OCI-M1 (cell line): ENCODE measurements at regions not wholly inside any gene's neighbourhood (a gene's known extent, or its start where the extent isn't known, plus 50 kb on each side); places are given as distances from the start of the nearest gene placed in this dataset.

ENCODE experiments used
- DNase-seq: peaks from one replicate; lab custom pipeline; 2025; lab: John Stamatoyannopoulos, UW

DNA sequence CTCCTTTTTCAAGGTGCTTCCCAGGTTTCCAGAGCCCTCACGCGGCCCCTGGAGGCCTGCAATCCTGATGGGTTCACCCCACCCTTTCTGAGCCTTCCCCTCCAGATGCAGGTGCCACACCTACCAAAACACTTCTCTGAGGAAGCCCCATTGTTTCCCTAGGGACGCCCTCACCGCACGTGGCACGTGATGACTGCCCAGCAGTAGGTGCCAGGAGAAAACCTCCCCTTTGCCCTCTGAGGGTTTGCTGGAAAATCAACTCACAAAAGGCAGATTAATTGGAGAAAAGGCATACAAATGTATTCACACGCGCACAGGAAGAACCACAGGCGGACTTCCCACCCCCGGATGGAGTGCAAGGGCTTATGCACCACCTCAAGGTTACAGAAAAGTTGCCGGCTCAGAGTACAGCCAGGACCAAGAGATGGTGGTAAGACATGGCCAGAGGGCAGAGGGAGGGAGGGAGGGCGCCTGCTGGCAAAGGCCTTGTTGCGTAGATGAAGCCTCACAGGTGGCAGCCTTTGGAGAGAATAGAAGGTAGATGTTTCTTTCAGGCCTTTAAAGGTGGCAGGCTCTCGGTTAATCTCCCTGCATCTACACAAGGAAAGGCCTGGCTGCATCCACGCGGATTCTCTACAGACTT, 269.4 kb upstream of the RAB6C start:
- no peak for DNase-seq

DNA sequence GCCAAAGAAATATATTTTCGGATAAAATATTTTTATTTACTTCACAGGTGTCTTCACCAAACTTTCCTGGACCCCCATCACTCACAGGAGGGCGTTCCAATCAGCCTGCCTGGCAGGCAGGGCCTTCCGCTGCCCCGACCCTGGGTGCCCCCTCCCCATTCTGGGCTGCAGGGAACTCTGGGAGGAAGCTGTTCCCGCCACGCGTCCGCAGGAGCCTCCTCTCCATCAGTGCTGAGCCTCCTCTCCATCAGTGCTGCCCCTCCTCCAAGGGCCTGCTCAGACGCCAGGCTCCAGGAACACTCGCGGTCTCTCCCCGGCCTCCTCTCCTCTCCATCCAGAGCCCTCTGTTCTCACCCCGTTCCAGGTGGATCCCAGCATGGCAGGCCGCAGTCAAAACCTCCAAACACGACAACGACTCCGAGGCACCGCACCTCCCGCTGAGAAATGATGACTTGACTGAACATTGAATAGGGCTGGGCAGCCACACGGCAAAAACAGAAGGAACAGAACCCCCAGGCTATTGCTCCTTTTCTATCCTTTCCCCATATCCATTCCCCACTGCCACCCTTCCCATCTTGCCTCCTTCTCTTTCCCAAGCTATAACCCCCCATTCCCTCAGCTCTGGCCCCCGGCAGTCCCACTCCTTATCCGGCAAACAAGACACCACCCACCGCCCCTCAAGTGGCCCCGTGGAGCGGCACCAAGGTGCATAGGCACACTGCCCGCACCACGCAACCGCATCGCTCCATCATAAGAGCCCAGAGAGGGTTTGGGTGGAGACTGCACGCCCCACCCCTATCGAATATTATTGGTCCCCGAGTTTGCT, 268.6 kb upstream of the RAB6C start:
- no peak for DNase-seq

GRCh38 chr2:129711816-129712675, 267.4 kb upstream of the RAB6C start:
- no peak for DNase-seq

GRCh38 chr2:129712676-129712985, 266.8 kb upstream of the RAB6C start:
- DNase-seq, result no peak

- DNase-seq, result no peak
These were observed 266.1 kb upstream of the RAB6C start for GRCh38 chr2:129713337-129713736.

DNA sequence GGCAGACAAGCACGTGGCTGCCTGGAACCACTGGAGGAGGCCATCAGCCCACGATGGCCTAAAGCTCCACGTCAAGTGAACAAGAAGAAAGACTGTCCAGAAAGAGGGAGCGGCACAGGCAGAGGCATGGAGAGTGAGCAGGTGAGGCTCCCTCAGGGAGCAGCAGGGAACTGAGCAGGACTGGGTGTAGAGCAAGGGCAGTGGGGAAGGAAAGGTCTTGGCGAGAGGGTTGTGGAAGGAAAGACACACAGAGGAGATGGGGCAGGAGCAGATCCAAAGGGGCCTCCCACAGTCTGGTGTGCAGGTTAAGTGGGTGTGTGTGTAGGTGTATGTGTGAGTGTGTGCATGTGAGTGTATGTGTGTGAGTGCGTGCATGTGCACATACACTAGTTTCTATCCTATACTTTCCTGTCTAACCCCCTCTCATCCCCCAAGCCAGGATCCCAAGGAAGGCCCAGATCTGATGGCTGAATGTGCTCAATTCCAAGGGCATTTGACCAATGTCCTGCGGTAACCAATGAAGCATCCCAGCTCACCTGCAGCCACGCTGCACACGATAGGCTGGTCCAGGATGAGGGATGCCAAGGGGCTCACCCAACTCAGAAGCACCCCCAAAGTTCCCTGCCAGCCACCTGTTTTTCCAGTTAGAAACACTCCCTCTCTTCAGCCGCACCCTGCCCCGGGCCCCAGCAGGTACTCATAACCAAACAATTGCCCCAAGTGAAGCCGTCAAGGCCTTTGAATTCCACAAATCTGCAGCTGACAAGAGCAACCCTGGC, 262.5 kb upstream of the RAB6C start:
- DNase-seq, result no peak

GRCh38 chr2:129717560-129718130, 261.8 kb upstream of the RAB6C start:
- DNase-seq, result no peak

DNA sequence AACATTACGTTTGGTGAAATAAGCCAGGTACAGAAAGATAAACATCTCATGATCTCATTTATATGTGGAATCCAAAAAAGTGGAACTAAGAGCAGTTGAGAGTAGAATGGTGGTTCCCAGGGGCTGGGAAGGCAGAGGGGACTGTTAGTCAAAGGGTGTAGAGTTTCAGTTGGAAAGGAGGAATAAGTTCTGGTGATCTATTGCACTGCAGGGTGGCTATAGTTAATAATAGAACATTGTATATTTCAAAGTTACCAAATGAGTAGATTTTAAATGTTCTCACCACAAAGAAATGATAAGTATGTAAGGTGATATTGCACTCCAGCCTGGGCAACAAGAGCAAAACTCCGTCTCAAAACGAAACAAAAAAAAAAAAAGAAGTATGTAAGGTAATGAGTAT, 260.1 kb upstream of the RAB6C start:
- DNase-seq, result no peak

DNA sequence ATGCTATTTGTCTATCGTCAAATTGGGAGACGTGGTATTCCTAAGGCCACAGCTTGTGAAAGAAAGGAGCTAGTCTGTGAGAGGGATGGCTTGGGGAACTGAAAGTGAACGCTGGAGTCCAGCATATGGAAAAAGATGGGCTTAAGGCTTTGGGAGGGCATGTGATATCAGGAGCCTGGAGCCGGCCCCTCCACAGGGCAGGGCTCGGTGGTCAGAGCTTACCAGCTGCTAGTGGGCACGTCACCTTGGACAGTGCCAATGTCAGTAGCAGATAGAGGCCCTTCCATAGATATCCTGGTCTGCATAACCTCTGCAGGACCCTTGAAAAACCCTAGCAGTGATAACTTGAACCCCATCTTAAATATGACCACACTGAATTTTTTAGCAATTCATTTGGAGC, 259.1 kb upstream of the RAB6C start:
- DNase-seq, result no peak

DNA sequence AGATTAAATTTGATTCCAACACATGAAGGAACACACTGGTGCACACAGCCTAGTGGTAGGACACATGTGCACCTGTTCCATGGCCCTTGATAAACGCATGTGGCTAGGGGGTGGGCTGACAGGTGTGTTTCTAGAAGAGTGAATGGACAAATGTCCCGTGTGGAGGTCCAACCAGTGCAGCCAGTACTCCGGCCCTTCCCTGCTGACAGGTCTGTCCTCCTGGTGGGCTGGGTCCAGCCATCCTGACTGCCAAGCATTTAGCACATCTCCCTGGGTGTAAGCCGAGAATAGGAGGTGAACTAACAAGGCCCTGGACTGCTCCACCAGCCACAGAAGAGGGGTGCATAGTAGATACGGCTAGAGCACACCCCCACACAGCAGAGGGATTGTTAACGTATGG, 258.7 kb upstream of the RAB6C start:
- DNase-seq, result no peak

DNA sequence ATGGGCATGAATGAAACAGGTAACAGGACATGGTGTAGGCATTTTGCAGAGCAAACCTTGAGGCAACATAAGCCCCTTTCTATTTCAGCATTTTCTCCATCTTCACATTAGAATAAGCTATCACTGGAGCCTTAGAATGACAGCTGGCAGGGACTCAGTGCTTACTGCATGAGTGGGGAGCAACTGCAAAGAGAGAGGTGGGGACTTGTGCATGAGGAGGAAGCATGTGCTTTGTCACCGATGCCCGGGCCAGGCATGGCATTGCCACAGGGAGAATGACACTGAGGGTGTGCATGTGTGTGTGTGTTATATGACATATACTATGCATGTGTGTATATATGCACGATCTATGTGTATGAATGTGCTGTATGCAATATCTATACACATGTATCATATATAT, 258.2 kb upstream of the RAB6C start:
- no peak for DNase-seq

GRCh38 chr2:129721846-129722245, 257.6 kb upstream of the RAB6C start:
- DNase-seq, result no peak

DNA sequence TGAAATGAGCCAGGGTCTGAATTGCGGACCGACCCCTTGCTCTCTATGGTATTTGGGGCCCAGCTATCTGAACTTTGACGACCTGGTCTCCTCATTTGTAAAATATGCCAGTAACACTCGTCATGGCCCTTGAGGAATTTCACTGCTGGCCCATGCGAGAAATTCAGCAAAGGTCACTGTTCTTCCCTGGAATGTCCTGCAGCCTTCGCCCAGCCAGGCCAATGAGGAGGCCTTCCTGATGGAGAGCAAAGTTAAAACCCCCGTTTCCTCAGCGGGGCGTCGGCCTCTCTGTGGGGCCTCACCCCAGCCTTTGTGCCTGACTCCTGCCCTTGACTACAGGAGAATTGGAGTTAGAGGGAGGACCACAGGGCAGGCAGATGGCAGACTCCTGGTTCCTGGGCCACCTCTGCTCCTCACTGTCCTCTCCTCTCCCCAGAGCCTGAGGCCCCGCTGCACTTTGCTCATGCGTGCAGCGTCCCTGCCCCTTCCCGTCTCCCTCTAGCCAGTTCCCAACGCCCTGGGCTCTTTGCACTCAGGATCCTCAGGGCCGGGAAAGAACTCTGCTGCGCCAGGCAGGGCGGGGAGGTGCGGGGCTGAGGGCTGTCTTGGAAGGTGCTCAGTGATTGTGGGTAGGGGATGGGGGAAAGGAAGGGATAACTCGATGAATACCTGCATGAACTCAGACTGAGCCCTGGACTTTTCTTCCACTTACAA, 257.0 kb upstream of the RAB6C start:
- no peak for DNase-seq

GRCh38 chr2:129723277-129724020, 256.0 kb upstream of the RAB6C start:
- DNase-seq, result no peak

DNA sequence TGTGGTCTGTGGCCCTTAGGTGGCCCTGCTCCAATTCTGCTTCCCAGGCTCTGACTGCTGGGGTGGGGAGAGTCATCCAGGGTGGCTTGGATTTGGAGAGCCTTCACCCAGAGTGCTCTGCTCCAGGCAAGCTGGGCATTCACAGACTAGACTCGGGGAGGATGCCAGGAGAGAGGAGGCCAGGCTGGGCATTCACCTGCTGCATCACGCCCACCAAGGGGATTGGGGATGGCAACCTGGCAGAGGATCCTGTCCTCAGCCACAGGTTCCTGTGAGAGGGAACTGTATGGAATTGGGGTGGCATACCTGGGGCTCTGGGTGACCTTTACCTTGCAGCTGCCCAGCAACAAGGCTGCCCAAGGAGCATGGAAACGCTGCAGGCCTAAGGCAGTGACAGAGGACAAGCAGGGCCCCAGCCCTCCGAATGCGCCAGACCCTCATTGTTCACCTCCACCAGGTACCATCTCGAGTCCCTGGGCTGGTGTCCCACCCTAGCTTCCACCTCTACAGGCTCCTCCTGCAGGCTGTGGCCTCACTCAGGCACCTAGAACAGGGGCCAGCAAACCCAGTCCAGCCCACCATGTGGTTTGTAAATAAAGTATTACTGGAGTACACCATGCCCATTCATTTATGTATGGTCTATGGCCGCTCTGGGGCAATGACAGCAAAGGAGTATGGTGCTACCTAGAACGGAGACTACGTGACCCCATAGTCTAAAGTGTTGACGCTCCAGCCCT, 255.3 kb upstream of the RAB6C start:
- no peak for DNase-seq

DNA sequence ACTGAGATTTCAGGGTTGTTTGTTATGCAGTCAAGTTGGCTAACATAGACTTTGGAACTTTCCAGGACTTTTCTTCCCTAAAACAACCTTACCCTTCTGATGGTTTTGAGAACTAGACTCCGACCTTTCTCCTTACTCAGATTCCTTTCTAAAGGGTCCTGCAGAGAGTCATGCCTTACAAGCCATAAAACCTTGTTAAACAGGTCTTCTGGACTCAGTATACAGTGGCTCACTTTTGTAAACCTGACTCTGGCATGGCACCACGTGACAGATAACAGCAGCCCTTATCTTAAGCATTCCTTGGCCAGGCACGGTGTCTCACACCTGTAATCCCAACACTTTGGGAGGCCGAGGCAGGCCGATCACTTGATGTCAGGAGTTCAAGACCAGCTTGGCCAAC, 253.2 kb upstream of the RAB6C start:
- DNase-seq, result no peak

GRCh38 chr2:129727286-129727685, 252.2 kb upstream of the RAB6C start:
- DNase-seq, result no peak

DNA sequence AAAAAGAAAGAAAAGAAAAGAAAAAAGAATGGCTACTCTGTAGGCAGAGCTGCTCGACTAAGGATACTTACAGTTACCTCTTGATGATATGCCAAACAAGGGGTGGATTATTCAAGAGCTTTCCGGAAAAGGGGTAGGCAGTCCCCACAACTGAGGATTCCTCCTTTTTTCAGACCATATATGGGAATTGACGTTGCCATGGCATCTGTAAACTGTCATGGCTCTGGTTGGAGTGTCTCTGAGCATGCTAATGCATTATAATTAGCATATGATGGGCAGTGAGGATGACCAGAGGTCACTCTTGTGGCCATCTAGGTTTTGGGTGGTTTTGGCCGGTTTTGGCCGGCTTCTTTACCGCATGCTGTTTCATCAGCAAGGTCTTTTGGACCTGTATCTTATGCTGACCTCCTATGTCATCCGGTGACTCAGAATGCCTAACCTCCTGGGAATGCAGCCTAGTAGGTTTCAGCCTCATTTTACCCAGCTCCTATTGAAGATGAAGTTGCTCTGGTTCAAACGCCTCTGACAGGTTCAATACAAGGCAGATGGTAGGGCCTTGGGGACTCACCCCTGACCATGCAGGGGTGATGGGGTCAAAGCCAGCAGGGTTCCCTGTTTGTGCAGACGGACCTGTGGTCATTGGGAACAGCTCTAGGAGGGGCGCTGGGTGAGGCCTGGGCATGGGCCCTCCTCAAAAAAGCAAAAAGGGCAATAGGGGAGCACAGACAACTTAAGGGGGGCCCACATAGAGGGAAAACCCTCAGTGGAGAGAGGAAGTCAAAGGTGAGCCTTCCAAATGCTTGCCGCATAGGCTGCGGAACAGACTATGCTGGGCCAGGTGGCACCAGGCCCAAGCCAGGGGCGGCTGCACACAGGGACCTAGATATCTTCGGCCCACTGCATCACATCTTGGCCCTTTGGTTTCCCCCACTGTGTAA, 251.2 kb upstream of the RAB6C start:
- no peak for DNase-seq

- DNase-seq, result no peak
These were observed 250.5 kb upstream of the RAB6C start for GRCh38 chr2:129729011-129729410.
